ENCODE measurements at regions not wholly inside any gene's neighbourhood (a gene's known extent, or its start where the extent isn't known, plus 50 kb on each side); places are given as distances from the start of the nearest gene placed in this dataset.

GRCh38 chr2:226553333-226553732 lies 246.3 kb downstream of the IRS1 start:
- ChIA-PET POLR2A (no interaction called here), CTCF (interaction anchor here (0.6 kb wide), 1 partner anchor 28 kb away, joined by 6 read pairs; no protein-coding TSS in a partner anchor)
- Histone ChIP-seq H3K4me1 (ENCODE audit: control insufficient read depth, insufficient read depth, low read length) (no peaks in the 10 kb centered on the region; the same call in 1 of the 2 replicates), H3K9me3 (ENCODE audit: control insufficient read depth, insufficient read depth, low read depth, low read length) (no peaks in the 10 kb centered on the region), H3K36me3 (ENCODE audit: control insufficient read depth in 2 of 2, insufficient read depth in 1 of 2, low read length in 2 of 2) (no peaks in the 10 kb centered on the region), H3K27ac (ENCODE audit: extremely low read depth, low read depth, low read length) (no peak overlapping the region), H3K4me3 (ENCODE audit: low read depth, low read length) (no peak overlapping the region)
- TF ChIP-seq ZNF580 (tag by site-specific recombination; IDR thresholded peaks at IDR 0.05) = no peak
- no peak for TF ChIP-seq HIC1 (tag by site-specific recombination; IDR thresholded peaks at IDR 0.05)
- TF ChIP-seq GFI1B (tag by site-specific recombination; IDR thresholded peaks at IDR 0.05) = no peak
- TF ChIP-seq ELK4 (IDR thresholded peaks at IDR 0.05; ENCODE audit: borderline replicate concordance, low read depth, low read length) = no peak
- no peak for TF ChIP-seq ZNF202 (tag by site-specific recombination; IDR thresholded peaks at IDR 0.05; ENCODE audit: borderline replicate concordance)
- TF ChIP-seq ZNF629 (tag by site-specific recombination; IDR thresholded peaks at IDR 0.05) = no peak
- TF ChIP-seq SCRT2 (tag by site-specific recombination; IDR thresholded peaks at IDR 0.05) = no peak
- TF ChIP-seq ZBTB11 (tag by site-specific recombination; conservative IDR thresholded peaks at IDR 0.05; ENCODE audit: low read depth) = no peak
- no peak for TF ChIP-seq TSHZ1 (tag by site-specific recombination; IDR thresholded peaks at IDR 0.05; ENCODE audit: borderline replicate concordance)
- TF ChIP-seq ZNF776 (tag by site-specific recombination; IDR thresholded peaks at IDR 0.05; ENCODE audit: borderline replicate concordance) = no peak
- TF ChIP-seq ZSCAN18 (tag by site-specific recombination; IDR thresholded peaks at IDR 0.05) = no peak
- TF ChIP-seq SP3 (tag by site-specific recombination; IDR thresholded peaks at IDR 0.05) = no peak
- no peak for TF ChIP-seq ZNF2 (tag by site-specific recombination; IDR thresholded peaks at IDR 0.05)
- no peak for TF ChIP-seq ZBTB6 (tag by site-specific recombination; IDR thresholded peaks at IDR 0.05)
- TF ChIP-seq TRIM28 (IDR thresholded peaks at IDR 0.05; ENCODE audit: borderline replicate concordance, low read length) = no peak
- no peak for TF ChIP-seq IKZF3 (tag by site-specific recombination; IDR thresholded peaks at IDR 0.05)
- TF ChIP-seq ZNF350 (tag by site-specific recombination; IDR thresholded peaks at IDR 0.05) = no peak
- TF ChIP-seq BCL11B (tag by site-specific recombination; IDR thresholded peaks at IDR 0.05; ENCODE audit: low read depth) = no peak
- no peak for TF ChIP-seq ZNF549 (tag by site-specific recombination; IDR thresholded peaks at IDR 0.05)
- no peak for TF ChIP-seq ZBTB48 (tag by site-specific recombination; IDR thresholded peaks at IDR 0.05)
